ENCODE measurements at regions not wholly inside any gene's neighbourhood (a gene's known extent, or its start where the extent isn't known, plus 50 kb on each side); places are given as distances from the start of the nearest gene placed in this dataset.

GRCh38 chr1:219801156-219801820, 127.1 kb downstream of the SLC30A10 start:
- TF ChIP-seq CTCF (IDR thresholded peaks at IDR 0.05): no peak
- H3K9ac ChIP-seq (ENCODE audit: low read depth in 2 of 2, low read length in 2 of 2): no peak overlapping the region
- no peak overlapping the region for H3K4me3 ChIP-seq
- intact Hi-C loops (cut with DNase I): no loop called here
- no peak overlapping the region for H3K27ac ChIP-seq
- no peaks in the 10 kb centered on the region for H3K4me1 ChIP-seq
- DNase-seq: no peak
- no peaks in the 10 kb centered on the region for H3K9me3 ChIP-seq
- H3K27me3 ChIP-seq: no peaks in the 10 kb centered on the region
- no peaks in the 10 kb centered on the region for H3K36me3 ChIP-seq

- intact Hi-C loops (cut with DNase I): no loop called here
- H3K4me3 ChIP-seq: no peak overlapping the region
- H3K9ac ChIP-seq (ENCODE audit: low read depth in 2 of 2, low read length in 2 of 2): no peak overlapping the region
- no peak for TF ChIP-seq CTCF (IDR thresholded peaks at IDR 0.05)
- H3K27me3 ChIP-seq: no peaks in the 10 kb centered on the region
- no peak overlapping the region for H3K27ac ChIP-seq
- DNase-seq: no peak
- no peaks in the 10 kb centered on the region for H3K9me3 ChIP-seq
- H3K4me1 ChIP-seq: no peaks in the 10 kb centered on the region
- no peaks in the 10 kb centered on the region for H3K36me3 ChIP-seq
Measured at GRCh38 chr1:219798283-219799030, 129.9 kb downstream of the SLC30A10 start.

GRCh38 chr1:219797683-219798082, 130.7 kb downstream of the SLC30A10 start:
- TF ChIP-seq CTCF (IDR thresholded peaks at IDR 0.05): no peak
- no peaks in the 10 kb centered on the region for H3K36me3 ChIP-seq
- no peak for DNase-seq
- no peak overlapping the region for H3K27ac ChIP-seq
- no peak overlapping the region for H3K9ac ChIP-seq (ENCODE audit: low read depth in 2 of 2, low read length in 2 of 2)
- H3K4me3 ChIP-seq: no peak overlapping the region
- intact Hi-C loops (cut with DNase I): no loop called here
- H3K27me3 ChIP-seq: no peaks in the 10 kb centered on the region
- H3K4me1 ChIP-seq: no peaks in the 10 kb centered on the region
- H3K9me3 ChIP-seq: no peaks in the 10 kb centered on the region

- TF ChIP-seq CTCF (IDR thresholded peaks at IDR 0.05): no peak
Measured at GRCh38 chr1:219797009-219797408, 131.3 kb downstream of the SLC30A10 start.

GRCh38 chr1:219795363-219795917, 132.9 kb downstream of the SLC30A10 start:
- intact Hi-C loops (cut with DNase I): no loop called here
- no peak overlapping the region for H3K27ac ChIP-seq
- TF ChIP-seq CTCF (IDR thresholded peaks at IDR 0.05): no peak
- DNase-seq: no peak
- no peak overlapping the region for H3K9ac ChIP-seq (ENCODE audit: low read depth in 2 of 2, low read length in 2 of 2)
- H3K4me1 ChIP-seq: no peaks in the 10 kb centered on the region
- no peak overlapping the region for H3K4me3 ChIP-seq
- H3K9me3 ChIP-seq: no peaks in the 10 kb centered on the region
- no peaks in the 10 kb centered on the region for H3K36me3 ChIP-seq
- no peaks in the 10 kb centered on the region for H3K27me3 ChIP-seq

More at GRCh38 chr1:219797009-219797408, 131.3 kb downstream of the SLC30A10 start:
- H3K27me3 ChIP-seq: no peaks in the 10 kb centered on the region
- no peak overlapping the region for H3K27ac ChIP-seq
- H3K9ac ChIP-seq (ENCODE audit: low read depth in 2 of 2, low read length in 2 of 2): no peak overlapping the region
- H3K4me3 ChIP-seq: no peak overlapping the region
- no peak for DNase-seq
- no peaks in the 10 kb centered on the region for H3K36me3 ChIP-seq
- no peaks in the 10 kb centered on the region for H3K9me3 ChIP-seq
- intact Hi-C loops (cut with DNase I): no loop called here
- no peaks in the 10 kb centered on the region for H3K4me1 ChIP-seq

Measured in colonic mucosa (tissue), 4 donors.